Muscle of leg (tissue), 3 donors: ENCODE measurements at regions not wholly inside any gene's neighbourhood (a gene's known extent, or its start where the extent isn't known, plus 50 kb on each side); places are given as distances from the start of the nearest gene placed in this dataset.
"Not testable (repeated sequence)": the region's sequence is repeated elsewhere in the genome, so short reads cannot be mapped to it uniquely, and the experiment has no call there.

ENCODE experiments used
- DNase-seq: peaks from one replicate; pipeline ENCODE4 v3.0.0; 2013
- H3K27ac ChIP-seq: one replicate; pipeline ENCODE4 v1.5.1; 2013; ENCODE audit warnings: mild to moderate bottlenecking, low read length, control low read depth
- H3K27me3 ChIP-seq: one replicate; pipeline ENCODE4 v1.6.1; 2013; ENCODE audit warnings: low read length; ENCODE audit not compliant: control insufficient read depth, insufficient read depth
- H3K36me3 ChIP-seq: one replicate; pipeline ENCODE4 v1.6.1; 2013; ENCODE audit warnings: low read length; ENCODE audit not compliant: control insufficient read depth, insufficient read depth
- H3K4me1 ChIP-seq: one replicate; pipeline ENCODE4 v1.6.1; 2013; ENCODE audit warnings: low read length; ENCODE audit not compliant: control insufficient read depth, insufficient read depth
- H3K4me3 ChIP-seq: one replicate; pipeline ENCODE4 v1.5.1; 2013; ENCODE audit warnings: low read length, control low read depth
- H3K9me3 ChIP-seq: replicated peaks from 2 replicates; pipeline ENCODE4 v1.6.1; 2013; ENCODE audit warnings: low read depth, low read length; ENCODE audit not compliant: control insufficient read depth
- WGBS: methylation state at CpG from one replicate; pipeline ENCODE4 v1.1.5; 2013; ENCODE audit warnings: missing lambda C conversion rate; ENCODE audit not compliant: insufficient coverage; 5-methylcytosine and 5-hydroxymethylcytosine counted together

DNA sequence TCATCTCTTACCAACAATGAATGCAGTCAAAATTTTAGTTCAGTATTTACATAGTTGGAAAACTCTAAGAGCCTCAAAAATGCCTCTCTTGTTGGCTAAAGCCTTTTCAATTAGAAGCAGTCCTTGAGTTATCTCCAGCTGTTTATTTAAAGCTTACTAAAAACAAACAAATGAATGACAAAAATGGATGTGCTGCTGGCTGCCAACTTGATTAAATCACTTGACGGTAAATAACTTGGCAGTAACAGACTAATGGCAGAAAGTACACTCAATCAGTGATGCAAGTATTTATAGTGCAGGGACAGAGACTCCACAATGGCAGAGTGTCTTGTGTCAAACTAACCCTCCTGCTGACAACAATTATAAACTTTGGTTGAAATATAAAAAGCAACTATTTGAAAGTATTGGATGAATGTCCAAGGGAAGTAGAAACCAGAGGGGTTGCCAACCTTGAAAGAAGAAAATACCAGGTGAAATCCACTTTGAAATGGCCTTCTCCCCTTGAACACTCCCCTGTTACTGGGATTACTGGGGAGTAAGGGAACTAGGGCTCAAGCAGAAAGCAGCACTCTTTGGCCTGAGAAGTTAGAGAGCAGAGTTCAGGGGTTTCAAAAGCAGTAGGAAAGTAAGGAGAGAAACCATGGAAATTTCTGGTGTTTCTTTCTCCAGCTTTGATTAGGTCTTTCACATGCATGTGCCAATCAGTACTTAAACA lies 245.2 kb upstream of the SPHKAP start:
- H3K36me3 ChIP-seq: no peaks in the 10 kb centered on the region
- H3K27me3 ChIP-seq: no peaks in the 10 kb centered on the region
- peaks cover 6% of the 10 kb centered on the region for H3K9me3 ChIP-seq
- H3K4me1 ChIP-seq: peaks cover 4% of the 10 kb centered on the region
- peak overlapping the region; percentile 3 for H3K27ac ChIP-seq
- H3K4me3 ChIP-seq: no peak overlapping the region
- no CpG with 5 or more reads among the region's 1 CpG for WGBS
- peak; percentile 31 for DNase-seq

- not testable (repeated sequence) for H3K4me1 ChIP-seq, H3K9me3 ChIP-seq, H3K27me3 ChIP-seq, DNase-seq, H3K27ac ChIP-seq, H3K36me3 ChIP-seq, H3K4me3 ChIP-seq
- 88% methylated on average over 25 of the region's 31 CpGs for WGBS
Observed at GRCh38 chr2:228425411-228426060, 244.0 kb upstream of the SPHKAP start.

GRCh38 chr2:228417956-228418355 lies 236.5 kb upstream of the SPHKAP start:
- Histone ChIP-seq H3K27ac (peak overlapping the region; percentile 76), H3K4me1 (peaks cover 2% of the 10 kb centered on the region), H3K27me3 (no peaks in the 10 kb centered on the region), H3K9me3 (no peaks in the 10 kb centered on the region), H3K36me3 (no peaks in the 10 kb centered on the region), H3K4me3 (no peak overlapping the region)
- no CpG with 5 or more reads among the region's 1 CpG for WGBS
- DNase-seq: peak; percentile 80

GRCh38 chr2:228417526-228417925 lies 236.0 kb upstream of the SPHKAP start:
- no peak for DNase-seq
- Histone ChIP-seq H3K4me1 (peaks cover 2% of the 10 kb centered on the region), H3K27ac (peak overlapping the region; percentile 68), H3K36me3 (no peaks in the 10 kb centered on the region), H3K9me3 (no peaks in the 10 kb centered on the region), H3K4me3 (no peak overlapping the region), H3K27me3 (no peaks in the 10 kb centered on the region)
- WGBS: no CpG with 5 or more reads among the region's 2 CpGs

DNA sequence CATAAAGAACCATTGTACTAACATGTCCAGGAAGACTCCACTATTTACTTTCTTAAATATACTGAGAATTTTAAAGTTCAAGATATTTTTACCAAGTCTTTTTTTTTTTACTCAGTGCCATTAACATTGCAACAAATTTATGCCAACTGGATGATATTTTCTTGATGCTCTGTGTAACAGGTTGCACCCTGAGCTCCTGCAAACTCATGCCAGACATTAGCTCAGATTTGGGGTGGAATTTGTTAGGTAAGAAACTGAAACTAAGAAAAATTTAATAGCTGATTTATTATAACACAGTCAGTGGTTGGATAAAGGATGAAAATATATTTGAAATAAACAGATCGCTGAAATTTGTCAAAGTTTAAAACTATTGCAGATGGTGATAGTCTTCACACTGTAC lies 228.6 kb upstream of the SPHKAP start:
- no peak for DNase-seq
- Histone ChIP-seq H3K4me3 (no peak overlapping the region), H3K36me3 (no peaks in the 10 kb centered on the region), H3K4me1 (no peaks in the 10 kb centered on the region), H3K27me3 (no peaks in the 10 kb centered on the region), H3K9me3 (no peaks in the 10 kb centered on the region), H3K27ac (no peak overlapping the region)
- no CpG with 5 or more reads among the region's 1 CpG for WGBS

DNA sequence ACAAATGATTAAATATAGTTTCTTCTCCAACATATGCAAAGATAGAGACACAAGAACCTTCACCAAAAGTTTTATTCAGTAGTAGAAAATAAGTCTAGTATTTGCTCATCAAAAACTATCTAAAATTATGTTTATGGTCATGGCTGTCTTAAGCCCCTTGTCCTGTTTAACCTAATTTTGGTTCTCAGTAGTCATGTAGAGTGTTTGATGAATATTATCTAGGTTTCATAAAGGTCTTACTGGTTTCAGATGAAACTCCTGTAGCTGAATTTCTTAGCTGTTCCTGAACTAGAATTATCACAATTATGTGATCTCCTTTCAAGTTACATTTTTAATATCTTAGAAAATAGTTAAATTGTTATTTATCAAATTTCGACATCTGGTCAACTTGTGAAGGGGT lies 228.0 kb upstream of the SPHKAP start:
- H3K9me3 ChIP-seq: no peaks in the 10 kb centered on the region
- no peaks in the 10 kb centered on the region for H3K36me3 ChIP-seq
- H3K27ac ChIP-seq: no peak overlapping the region
- no peaks in the 10 kb centered on the region for H3K4me1 ChIP-seq
- no CpG with 5 or more reads among the region's 1 CpG for whole genome bisulfite sequencing
- H3K27me3 ChIP-seq: no peaks in the 10 kb centered on the region
- DNase-seq: no peak
- no peak overlapping the region for H3K4me3 ChIP-seq

- H3K27ac ChIP-seq: no peak overlapping the region
- no peaks in the 10 kb centered on the region for H3K27me3 ChIP-seq
- WGBS: no CpG with 5 or more reads among the region's 4 CpGs
- H3K4me1 ChIP-seq: no peaks in the 10 kb centered on the region
- no peak for DNase-seq
- H3K36me3 ChIP-seq: no peaks in the 10 kb centered on the region
- H3K4me3 ChIP-seq: no peak overlapping the region
- no peaks in the 10 kb centered on the region for H3K9me3 ChIP-seq
Observed at GRCh38 chr2:228408529-228409227, 227.2 kb upstream of the SPHKAP start.

DNA sequence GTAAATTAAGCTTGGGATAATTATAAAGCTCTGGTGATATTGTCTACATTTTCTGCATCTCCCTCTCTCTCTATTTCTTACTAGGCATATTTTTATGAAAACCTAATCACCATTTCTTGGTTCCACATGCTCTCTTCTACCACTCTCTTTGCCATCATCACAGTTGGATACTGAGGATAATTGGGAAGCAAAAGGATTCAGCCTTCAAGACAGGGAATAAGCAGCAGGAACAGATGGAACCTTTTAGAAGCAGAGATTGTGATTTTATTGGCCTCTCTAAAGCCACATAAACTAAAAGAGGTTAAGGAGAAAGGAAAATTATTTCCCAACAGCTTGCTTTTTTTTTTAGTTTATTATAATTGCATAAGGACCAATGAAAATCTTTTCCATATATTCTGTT lies 226.3 kb upstream of the SPHKAP start:
- Histone ChIP-seq H3K27ac (no peak overlapping the region), H3K9me3 (no peaks in the 10 kb centered on the region), H3K27me3 (no peaks in the 10 kb centered on the region), H3K36me3 (no peaks in the 10 kb centered on the region), H3K4me1 (no peaks in the 10 kb centered on the region), H3K4me3 (no peak overlapping the region)
- no peak for DNase-seq

DNA sequence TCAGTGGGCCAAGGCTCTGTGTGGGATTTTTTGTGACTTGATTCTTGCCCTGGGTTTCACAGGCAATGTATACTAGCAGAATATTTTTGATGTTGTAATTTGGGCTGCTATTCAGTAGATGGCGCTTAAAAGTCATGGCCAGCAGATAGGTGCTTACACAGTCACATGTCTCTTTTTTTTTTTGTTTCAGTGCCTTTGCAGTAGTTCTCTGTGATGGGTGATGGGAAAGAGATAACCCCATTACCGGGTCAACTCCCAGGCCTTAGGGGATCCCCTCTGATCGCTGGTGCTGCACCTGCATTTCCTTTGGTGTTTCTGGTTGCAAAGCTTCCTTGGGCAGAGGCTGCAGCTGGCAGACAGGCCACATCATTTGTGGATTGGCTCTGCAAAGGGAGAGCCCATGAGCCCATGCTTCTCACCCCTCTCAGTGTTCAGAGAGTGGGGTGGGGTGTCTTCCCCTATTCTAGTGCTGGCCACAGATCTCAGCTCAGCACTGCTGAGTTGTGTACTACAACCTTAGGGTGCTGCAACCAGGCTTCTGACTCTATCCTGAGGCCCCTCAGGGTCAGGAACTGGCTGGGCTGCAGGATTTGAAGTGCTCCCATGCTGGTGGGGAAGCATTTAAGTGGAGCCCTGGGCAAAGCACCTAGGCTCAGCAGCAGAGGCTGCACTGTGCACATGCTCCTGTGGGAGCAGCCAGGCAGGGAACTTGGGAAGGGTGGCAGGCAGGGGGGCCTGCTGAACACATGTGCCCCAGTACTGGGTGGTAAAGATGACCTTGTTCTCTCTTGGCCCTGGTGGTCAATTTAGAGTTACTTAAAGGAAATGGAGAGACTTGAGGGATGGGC lies 219.8 kb upstream of the SPHKAP start:
- no peak overlapping the region for H3K27ac ChIP-seq
- H3K36me3 ChIP-seq: no peaks in the 10 kb centered on the region
- H3K4me1 ChIP-seq: no peaks in the 10 kb centered on the region
- no peak for DNase-seq
- no CpG with 5 or more reads among the region's 3 CpGs for WGBS
- no peaks in the 10 kb centered on the region for H3K27me3 ChIP-seq
- peaks cover 8% of the 10 kb centered on the region for H3K9me3 ChIP-seq
- H3K4me3 ChIP-seq: no peak overlapping the region

- Histone ChIP-seq H3K4me3 (no peak overlapping the region), H3K9me3 (no peaks in the 10 kb centered on the region), H3K4me1 (no peaks in the 10 kb centered on the region), H3K36me3 (no peaks in the 10 kb centered on the region), H3K27me3 (no peaks in the 10 kb centered on the region), H3K27ac (no peak overlapping the region)
- no peak for DNase-seq
- 40% methylated on average over 2 of the region's 3 CpGs for WGBS
Observed at GRCh38 chr2:228387776-228388175, 206.3 kb upstream of the SPHKAP start.
